ENCODE measurements at regions not wholly inside any gene's neighbourhood (a gene's known extent, or its start where the extent isn't known, plus 50 kb on each side); places are given as distances from the start of the nearest gene placed in this dataset.

- TF ChIP-seq CTCF (IDR thresholded peaks at IDR 0.05 in 2 of 3, conservative IDR thresholded peaks at IDR 0.05 in 1 of 3; ENCODE audit: control insufficient read depth in 2 of 3, extremely low read depth in 1 of 3, insufficient read depth in 1 of 3, low read depth in 3 of 3, low read length in 3 of 3) (no peak), STAT3 (IDR thresholded peaks at IDR 0.05; ENCODE audit: low read depth, low read length) (no peak), RFX5 (IDR thresholded peaks at IDR 0.05; ENCODE audit: low read depth, low read length) (no peak), YBX1 (IDR thresholded peaks at IDR 0.05) (no peak), ZNF274 (IDR thresholded peaks at IDR 0.05; ENCODE audit: insufficient read depth, insufficient read length) (no peak), YY1 (IDR thresholded peaks at IDR 0.05; ENCODE audit: low read depth, low read length) (no peak), CREB1 (IDR thresholded peaks at IDR 0.05; ENCODE audit: low read depth) (no peak), GABPA (IDR thresholded peaks at IDR 0.05; ENCODE audit: low read depth) (no peak), TAF1 (IDR thresholded peaks at IDR 0.05; ENCODE audit: borderline replicate concordance, low read depth, low read length) (no peak), SMAD1 (IDR thresholded peaks at IDR 0.05; ENCODE audit: low read depth, partially characterized antibody) (no peak), SMC3 (IDR thresholded peaks at IDR 0.05; ENCODE audit: borderline replicate concordance, low read length) (no peak), TARDBP (IDR thresholded peaks at IDR 0.05; ENCODE audit: borderline replicate concordance) (no peak), EZH2 (IDR thresholded peaks at IDR 0.05; ENCODE audit: borderline replicate concordance, control insufficient read depth, low read depth, low read length) (no peak)
- TF ChIP-seq, protein P1, sequence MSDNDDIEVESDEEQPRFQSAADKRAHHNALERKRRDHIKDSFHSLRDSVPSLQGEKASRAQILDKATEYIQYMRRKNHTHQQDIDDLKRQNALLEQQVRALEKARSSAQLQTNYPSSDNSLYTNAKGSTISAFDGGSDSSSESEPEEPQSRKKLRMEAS (IDR thresholded peaks at IDR 0.05; ENCODE audit: low read depth, low read length): no peak
Measured at GRCh38 chr7:138257459-138258196, 181.4 kb downstream of the AKR1D1 start.
